GM19468 (cell line): ENCODE measurements at regions not wholly inside any gene's neighbourhood (a gene's known extent, or its start where the extent isn't known, plus 50 kb on each side); places are given as distances from the start of the nearest gene placed in this dataset.
"Not testable (repeated sequence)": the region's sequence is repeated elsewhere in the genome, so short reads cannot be mapped to it uniquely, and the experiment has no call there.

Experiments
- ATAC-seq: cut with Tn5 transposase; IDR thresholded peaks from one replicate; pipeline ENCODE4 v1.9.1; 2021; ENCODE audit warnings: mild to moderate bottlenecking, moderate library complexity, moderate number of reproducible peaks; ENCODE audit not compliant: unreplicated experiment; ENCODE audit errors: extremely low read depth

- ATAC-seq, result no peak
These were observed 267.8 kb upstream of the TRIB2 start for GRCh38 chr2:12448846-12449505.

DNA sequence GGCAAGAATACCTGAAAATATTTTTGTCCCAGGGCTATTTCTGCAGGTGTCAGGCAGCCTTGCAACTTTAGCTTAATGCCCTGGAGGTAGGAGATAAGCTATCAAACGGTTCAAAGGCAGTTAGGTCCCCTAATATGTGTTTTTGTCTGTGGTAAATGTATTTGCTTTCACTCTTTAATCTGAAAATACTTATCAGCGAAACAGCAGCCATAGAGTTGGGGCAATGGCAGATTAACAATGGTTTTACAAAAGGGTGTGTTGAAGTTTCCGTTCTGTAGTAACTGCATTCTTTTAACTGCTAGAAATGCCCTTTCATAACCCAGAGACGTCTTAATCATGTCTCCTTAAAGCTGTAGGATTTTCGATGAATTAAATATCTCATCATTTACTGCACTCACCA lies 265.0 kb upstream of the TRIB2 start:
- no peak for ATAC-seq

DNA sequence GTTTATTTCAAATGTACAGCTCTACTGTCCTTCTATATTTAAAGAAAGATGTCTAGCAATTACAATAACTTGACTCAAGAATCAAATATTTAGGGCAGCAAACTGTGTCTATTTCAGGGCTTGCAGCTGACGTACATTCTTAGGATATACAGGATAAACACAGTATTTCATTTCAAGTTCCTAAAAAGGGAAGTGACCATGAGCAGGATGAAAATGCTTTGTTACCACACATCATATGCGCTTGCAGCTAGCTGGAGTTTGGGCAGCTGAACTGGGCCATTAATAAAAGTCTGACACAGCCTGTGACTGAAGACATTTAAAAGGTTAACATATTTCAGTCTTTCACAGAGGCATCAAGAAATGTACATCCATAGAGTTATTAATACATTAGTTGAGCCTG lies 264.6 kb upstream of the TRIB2 start:
- ATAC-seq, result no peak

DNA sequence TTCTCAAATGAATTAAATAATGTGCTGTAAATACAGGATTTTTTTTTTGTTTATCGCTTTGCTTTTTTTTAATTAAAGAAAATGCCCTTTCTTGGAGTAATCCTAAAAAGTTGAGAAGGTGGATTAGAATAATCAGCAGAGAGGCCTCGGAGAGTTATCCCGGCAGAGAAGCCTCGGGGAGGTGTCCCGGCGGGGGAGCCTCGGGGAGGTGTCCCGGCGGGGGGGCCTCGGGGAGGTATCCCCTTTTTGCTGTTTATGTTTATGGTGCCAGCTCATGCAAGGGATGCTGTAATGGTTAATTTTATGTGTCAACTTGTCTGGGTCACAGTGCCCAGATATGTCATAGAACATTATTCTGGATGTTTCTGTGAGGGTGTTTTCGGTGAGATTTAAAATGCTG lies 263.0 kb upstream of the TRIB2 start:
- ATAC-seq, result no peak

DNA sequence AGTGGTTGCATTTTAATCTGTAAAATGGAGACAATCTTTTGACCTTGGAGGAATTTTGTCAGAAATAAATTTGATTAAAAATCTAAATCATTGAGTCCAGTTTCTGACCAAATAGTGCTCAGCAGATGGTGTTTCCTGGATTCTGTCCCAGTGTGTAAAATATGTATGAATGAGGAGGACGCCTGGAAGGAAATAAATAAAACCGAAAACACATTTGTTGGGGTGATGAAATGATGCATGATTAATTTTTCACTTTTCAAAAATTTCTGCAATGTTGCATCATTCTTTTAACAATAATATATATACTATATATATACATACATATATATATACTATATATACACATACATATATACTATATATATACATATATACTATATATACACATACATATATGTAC lies 261.1 kb upstream of the TRIB2 start:
- ATAC-seq, result no peak

GRCh38 chr2:12456293-12457106 lies 260.2 kb upstream of the TRIB2 start:
- ATAC-seq, result no peak

DNA sequence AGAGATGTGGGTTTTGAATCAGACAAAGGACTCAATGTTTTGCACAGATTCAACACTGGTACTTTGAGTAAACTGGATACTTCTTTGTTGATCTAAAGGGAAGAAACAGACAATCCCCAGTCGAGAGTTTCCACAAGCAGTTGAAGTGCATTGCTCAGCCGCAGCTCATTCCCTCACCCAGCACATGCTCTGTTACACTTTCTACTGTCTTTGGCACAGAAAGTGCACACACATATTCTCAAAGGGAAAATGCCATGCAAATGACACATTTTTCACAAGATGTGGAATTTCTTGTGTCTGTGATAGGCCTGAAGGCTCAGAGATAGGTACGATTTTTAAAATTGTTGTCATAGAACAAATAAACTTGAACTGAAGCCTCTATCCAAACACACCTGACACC lies 258.9 kb upstream of the TRIB2 start:
- no peak for ATAC-seq

- ATAC-seq, result no peak
These were observed 253.5 kb upstream of the TRIB2 start for GRCh38 chr2:12463189-12463588.

- no peak for ATAC-seq
These were observed 251.1 kb upstream of the TRIB2 start for GRCh38 chr2:12465631-12466135.

DNA sequence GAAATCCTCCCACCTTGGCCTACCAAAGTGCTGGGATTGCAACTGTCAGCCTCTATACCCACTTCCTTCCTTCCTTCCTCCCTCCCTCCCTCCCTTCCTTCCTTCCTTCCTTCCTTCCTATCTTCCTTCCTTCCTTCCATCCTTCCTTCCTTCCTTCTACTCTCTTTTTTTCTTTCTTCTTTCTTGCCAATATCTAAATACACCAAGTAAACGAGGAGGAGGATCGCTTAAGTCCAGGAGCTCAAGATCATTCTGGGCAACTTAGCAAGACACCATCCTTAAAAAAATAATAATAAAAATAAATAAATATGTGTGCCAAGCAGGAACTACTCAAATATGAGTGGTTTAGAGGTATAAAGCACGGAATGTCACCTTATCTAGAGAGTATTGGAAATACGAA lies 249.4 kb upstream of the TRIB2 start:
- ATAC-seq, result no peak

DNA sequence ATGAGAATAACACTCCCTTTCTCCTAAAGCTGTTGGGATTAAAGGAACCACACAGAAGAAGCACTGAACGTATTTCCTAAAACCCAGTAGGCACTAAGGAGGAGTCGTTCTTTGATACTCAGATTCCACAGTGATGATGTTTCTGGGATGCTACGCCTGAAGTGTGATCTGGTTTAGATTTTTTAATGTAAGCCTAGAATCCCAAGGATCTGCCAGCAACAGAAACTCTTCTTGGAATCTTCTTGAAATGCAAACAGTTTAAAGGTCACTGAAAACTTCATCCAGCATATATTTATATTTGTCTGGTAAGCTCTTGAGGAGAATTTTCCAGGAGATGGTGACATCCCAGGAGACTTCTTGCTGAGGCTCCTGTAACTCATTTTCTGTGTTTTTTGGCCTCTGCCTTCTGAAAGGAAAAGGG lies 247.6 kb upstream of the TRIB2 start:
- no peak for ATAC-seq

DNA sequence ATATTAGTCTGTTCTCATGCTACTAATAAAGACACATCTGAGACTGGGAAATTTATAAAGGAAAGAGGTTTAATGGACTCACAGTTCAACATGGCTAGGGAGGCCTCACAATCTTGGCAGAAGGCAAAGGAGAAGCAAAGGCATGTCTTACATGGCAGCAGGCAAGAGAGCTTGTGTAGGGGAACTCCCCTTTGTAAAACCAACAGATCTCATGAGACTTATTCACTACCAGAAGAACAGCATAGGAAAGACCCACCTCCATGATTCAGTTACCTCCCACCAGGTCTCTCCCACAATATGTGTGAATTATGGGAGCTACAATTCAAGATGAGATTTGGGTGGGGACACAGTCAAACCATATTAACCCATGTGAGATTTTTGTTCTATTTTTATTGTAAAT lies 244.5 kb upstream of the TRIB2 start:
- ATAC-seq, result not testable (repeated sequence)

DNA sequence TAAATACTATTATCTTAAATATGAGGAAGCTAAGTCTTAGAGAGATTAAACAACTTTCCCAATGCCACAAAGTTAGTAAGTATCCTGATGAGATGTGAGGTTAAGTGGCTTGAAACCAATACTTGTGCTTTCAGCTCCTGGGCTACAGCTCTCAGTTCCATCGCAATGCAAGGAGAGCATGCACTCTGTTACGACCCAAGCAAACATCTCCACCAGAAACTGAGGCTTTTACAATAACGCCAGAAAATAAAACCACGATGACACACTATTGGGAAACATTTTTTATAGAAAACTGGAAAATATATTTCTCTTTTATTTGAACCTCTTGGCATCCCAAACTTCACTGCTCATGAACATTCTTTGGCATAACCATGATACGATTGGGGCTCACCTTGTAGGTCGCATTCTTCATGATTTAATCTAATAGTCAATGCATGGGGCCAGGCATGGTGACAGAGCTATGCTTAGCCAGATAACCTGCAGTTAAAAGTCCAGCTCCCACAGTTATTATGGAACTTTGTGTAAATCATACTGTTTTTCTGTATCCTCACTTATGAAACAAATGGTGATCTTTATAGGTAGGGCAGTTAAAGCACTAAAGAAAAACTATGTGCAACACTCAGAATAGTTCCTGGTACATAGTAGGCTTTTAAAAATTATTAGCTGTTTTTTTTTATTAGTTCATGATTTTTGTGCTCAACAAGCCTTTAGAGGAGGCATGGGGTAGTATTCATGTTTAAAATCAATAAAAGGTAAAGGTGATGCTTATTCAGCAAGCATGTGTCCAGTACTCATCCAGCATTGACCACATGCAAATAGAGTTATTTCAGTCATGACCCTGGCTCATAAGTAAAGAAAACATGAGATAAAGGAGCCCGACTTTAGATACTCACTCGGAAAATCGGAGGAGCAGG lies 238.3 kb upstream of the TRIB2 start:
- ATAC-seq, result no peak

DNA sequence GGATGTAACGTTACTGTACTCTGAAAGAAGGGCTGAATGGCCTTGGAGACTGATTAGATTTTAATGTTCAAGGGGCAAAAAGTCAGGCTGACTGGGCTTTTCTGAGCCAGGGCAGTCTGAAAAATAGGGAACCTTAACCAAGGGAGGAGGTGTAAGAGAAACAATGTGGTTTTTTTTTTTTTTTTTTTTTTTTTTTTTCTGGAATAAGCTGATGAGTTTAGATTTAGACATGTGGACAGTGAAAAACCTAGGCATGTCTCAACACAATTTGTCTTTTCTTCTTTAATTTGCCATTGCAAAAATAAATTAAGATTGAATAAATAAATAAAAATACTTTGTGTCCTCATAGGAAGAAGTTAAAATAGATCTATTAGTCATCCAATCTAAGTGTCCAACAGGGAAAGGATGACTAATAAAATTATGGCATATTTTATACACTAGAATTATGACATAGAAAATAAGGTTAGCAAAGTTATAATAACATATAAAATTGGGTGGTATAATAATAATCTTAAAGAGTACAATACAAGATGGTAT lies 237.6 kb upstream of the TRIB2 start:
- ATAC-seq, result no peak

DNA sequence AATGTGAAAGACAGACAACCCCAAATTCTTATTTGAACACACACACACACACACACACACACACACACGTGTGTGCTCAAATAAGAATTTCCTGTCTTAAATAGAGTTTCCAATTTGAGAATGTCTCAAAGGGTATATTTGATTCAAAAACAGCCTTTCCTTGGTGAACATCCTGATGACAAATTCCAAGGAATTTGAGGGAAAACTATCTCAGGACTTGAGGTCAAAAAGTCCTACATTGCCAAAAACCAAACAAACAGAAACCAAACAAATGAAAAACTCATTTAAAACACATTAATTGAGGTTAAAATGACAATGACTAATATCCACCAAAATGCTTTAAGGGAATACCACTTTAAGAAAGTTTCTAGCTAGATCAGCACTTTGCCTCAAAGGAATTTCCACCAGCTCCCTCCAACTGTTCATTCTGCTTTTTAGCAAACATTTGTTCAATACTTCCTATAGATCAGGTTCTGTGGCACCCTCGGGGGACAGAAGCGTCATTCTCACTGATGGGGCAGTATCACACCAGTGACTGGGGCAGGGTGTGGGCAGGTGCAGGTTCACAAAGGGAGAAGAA lies 232.1 kb upstream of the TRIB2 start:
- no peak for ATAC-seq

DNA sequence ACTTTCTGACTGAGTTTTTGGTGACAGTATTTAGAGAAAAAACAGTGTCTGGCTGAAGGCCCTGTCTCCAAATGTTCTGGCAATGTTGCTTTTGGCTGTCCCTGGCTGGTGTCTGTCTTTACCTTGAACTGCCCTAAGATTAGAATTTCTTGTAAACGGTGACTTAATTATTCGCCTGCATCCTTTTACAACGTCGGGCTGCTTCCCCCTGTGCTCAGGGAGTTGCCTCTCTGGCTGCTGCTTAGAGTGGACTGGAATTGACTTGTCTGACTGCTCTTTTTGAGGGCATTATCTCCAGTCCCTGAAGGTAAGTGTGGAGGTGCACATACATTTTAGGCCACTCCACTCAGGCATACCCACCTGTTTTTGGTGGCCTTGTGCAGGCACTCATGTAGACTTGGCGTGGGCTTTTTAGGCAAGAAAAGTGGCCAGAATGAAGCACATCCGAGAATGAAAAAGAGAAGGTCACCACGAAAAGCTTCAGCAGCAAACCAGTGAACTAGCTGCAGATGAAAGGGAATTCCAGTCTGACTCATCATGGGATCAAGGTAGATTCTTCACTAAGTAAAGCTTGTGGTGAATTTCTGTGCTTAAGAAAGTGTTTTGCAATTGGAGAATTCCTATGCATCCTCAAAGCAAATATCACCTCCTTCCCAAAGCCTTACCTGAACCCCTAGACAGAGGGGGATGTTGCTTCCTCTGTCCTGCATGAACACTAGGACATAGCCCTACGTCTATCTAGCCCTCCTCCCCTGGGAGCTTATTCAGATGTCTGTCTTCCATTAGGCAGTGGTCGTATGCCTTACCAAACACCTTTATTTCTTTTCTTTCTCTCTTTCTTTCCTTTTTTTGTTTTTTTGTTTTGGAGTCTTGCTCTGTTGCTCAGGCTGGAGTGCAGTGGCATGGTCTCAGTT lies 230.3 kb upstream of the TRIB2 start:
- ATAC-seq, result no peak

DNA sequence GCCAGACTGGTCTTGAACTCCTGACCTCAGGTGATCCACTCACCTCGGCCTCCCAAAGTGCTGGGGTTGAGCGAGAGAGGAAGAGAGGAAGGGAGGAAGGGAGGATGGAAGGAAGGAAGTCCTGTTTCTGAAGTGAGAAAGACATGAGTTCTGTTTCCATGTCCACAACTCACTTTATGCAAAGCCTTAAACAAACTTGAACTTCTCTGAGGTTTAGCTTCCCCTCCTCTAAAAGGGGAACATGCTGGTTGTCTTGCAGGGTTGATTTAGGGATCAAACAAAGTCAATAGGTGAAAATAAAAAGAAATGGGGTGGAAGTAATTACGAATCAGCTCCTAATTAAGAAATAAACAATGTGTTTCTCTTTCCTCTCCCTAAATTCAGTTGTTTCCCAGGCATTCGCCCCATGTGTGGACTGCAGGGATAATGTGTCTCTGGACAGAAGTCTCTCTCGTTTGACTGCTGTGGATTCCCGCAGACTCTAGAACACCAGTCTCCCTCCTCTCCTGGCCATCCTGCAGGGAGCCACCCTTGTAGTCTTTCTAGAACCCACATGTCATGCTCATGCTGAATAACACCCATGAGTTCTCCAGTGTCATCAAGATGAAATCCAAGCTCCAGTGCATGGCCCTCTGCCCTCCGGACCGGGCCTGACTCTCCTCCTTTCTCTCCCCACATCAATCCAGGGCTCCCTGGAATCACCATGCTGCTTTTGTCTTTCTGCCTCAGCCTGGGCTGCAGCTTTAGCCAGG lies 229.3 kb upstream of the TRIB2 start:
- no peak for ATAC-seq
